CD4-positive, alpha-beta T cell treated with Interleukin-1 beta for 1 hour (primary cell): ENCODE measurements at regions not wholly inside any gene's neighbourhood (a gene's known extent, or its start where the extent isn't known, plus 50 kb on each side); places are given as distances from the start of the nearest gene placed in this dataset.

Source experiments
- DNase-seq, 2 donors: peaks; one replicate each; pipeline ENCODE4 v3.0.0-alpha.2; 2020 to 2022

DNA sequence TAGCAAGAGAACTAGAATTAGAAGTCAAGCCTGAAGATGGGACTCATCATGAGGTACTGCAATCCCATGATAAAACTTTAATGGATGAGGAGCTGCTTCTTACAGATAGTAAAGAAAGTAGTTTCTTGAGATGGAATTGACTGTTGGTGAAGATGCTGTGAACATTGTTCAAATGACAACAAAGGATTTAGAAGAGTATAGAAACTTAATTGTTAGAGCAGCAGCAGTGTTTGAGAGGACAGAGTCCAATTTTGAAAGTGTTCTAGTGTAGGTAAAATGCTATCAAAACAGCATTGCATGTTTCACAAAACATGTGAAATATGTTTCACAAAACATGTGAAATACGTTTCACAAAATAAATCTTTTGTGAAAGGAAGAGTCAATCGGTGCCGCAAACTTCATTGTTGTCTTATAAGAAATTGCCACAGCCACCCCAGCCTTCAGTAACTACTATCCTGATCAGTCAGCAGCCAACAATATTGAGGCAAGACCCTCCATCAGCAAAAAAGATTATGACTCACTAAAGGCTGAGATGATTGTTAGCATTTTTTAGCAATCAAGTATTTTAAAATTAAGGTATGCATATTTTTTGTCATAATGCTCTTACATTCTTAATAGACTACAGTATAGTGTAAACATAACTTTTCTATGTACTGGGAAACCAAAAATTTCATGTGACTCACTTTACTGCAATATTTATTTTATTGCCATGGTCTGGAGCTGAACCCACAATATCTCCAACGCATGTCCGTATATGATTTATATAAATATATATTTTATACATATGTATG, 173.4 kb upstream of the BMP4 start:
- no peak for DNase-seq

GRCh38 chr14:54132496-54132895, 175.9 kb upstream of the BMP4 start:
- no peak for DNase-seq

DNA sequence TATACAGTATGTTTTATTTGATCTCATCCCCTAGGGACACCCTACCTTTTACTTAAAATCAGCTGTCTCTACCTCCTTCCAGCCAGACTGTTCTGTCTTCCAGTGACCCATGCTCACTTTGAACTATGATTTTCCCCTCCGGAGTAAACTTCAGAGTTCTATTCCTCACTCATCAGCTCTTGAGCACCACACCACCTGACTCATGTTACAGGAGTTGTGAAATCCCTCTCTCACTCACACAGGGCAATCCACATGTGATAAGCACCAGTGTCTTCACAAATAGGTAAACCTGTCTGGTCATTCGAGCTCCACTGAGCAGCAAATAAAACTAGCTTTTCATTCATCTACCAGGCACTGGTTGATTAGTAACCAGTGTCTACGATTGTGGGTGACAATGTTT, 177.3 kb upstream of the BMP4 start:
- no peak for DNase-seq

- DNase-seq: no peak
Observed at GRCh38 chr14:54135804-54136280, 179.2 kb upstream of the BMP4 start.

DNA sequence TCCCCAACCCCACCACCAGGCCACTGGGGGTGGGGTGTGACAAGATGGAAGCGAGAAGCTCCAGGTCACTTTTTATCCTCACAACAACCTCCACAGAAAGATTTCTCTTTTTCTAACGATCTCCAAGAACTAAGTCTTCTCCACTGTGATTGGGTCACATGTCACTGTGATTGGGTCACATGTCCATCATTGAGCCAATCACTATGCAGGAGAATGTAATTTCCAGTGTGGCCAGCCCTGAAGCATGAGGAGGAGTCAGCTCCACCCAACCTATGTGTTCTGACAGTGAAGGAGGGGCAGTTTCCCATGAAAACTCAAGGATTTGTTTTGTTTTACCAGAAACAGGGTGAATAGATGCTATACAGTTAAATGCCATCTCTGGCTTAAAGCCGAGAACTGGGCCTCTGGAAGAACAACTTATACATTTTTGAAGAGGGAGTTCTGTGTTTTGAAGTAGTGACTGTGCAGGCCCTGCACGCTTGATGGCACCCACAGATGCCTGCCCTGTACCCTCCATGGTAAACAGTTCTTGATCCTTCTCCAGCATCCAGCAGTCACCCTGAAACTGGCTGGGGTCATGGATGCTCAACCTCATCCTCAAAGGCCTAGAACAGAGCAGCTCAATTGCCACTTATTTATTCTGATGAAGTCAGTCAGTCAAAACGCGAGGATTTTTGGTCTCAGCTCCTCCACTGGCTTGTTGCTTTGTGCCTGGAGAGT, 180.4 kb upstream of the BMP4 start:
- no peak for DNase-seq

- no peak for DNase-seq
Observed at GRCh38 chr14:54137614-54137961, 181.0 kb upstream of the BMP4 start.

DNA sequence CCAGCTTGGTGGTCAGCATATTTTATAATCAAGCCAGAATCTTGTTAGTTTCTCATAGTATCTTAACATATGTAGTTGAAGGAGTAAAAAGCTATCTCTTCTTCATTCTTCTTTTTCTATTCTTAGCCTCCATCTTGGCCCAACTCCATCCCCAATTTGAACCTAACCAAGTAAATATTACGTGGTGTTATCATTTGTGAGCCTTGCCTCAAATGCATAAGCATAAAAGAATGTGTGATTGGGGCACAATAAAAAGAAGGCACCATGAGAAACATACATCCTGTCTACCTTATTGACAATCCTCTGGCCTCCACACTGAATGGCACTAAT, 181.4 kb upstream of the BMP4 start:
- DNase-seq: no peak

- no peak for DNase-seq
Observed at GRCh38 chr14:54138354-54139038, 181.9 kb upstream of the BMP4 start.

DNA sequence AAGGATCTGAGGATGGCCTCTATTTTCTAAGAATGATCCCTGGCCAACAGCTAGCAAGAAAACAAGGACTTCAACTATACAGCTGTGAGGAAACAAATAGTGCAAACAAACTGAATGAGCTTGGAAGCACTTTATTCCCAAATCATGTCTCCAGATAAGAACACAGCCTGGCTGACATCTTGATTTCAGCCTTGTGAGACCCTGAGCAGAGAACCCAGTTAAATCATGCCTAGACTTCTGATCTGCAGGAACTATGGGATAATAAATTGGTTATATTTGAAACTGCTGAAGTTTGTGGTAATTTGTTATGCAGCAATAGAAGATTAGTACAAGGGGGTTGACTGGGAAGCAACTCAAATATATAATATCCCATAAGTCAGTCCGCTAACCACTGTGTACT, 183.9 kb upstream of the BMP4 start:
- DNase-seq: no peak

- no peak for DNase-seq
Observed at GRCh38 chr14:54146601-54147000, 190.0 kb upstream of the BMP4 start.

DNA sequence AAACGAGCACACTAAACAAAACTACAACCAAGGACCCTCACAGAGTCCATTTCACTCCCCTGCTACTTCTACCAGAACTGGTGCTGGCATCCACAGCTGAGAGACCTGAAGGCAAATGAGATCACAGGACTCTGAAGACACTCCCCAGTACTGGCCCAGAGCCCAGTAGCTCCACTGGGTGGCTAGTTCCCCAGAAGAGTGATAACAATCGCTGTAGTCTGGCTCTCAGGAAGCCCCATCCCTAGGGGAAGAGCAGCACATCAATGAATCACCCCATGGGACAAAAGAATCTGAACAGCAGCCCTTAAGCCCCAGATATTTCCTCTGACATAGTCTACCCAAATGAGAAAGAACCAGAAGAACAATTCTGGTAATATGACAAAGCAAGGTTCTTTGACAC, 190.7 kb upstream of the BMP4 start:
- DNase-seq: no peak

GRCh38 chr14:54147758-54148157, 191.1 kb upstream of the BMP4 start:
- no peak for DNase-seq

GRCh38 chr14:54148251-54148650, 191.6 kb upstream of the BMP4 start:
- DNase-seq: no peak

GRCh38 chr14:54152351-54152750, 195.7 kb upstream of the BMP4 start:
- no peak for DNase-seq

DNA sequence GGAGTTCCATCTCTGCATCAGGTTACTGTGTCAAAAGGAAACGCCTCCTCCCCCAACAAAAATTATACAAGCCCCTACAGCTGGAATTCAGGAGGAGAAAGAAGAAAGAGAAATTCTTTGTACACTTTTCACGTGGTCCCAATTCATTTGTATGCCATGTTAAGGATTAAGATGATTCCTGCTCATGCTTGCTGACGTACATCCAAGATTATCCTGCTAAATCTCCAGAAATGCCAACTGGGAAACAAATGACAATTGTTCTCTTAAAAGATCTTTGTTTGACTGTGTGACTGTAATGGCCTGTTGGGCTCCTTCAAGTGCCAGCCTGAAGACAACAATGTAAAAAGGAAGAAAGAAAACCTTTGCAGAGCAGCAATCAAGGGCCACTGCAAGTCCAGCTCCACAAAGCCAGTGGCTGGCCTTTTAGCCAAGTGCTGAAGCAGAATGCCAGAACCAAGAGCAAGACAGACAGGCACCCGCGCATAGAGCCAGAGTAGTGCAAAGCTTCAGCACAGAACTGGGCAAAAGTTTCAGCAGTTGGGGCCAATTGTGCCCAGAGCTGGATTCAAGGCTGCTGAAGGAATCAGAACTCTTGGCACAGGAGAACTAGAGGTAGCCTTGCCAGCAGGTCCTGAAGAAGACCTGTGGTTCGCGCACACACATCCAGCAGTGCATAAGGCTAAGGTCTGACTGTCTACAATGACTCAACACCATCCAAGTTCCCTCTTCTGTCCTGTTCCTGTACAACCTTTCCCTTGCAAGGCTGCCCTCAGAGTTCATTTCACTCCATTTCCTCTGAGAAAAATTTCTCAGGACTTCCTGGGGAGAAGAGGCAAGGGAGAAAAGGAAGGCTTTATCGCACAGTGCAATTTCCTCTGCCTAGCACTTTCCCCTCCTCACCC, 209.7 kb upstream of the BMP4 start:
- no peak for DNase-seq

GRCh38 chr14:54168489-54168888, 211.9 kb upstream of the BMP4 start:
- DNase-seq: no peak

DNA sequence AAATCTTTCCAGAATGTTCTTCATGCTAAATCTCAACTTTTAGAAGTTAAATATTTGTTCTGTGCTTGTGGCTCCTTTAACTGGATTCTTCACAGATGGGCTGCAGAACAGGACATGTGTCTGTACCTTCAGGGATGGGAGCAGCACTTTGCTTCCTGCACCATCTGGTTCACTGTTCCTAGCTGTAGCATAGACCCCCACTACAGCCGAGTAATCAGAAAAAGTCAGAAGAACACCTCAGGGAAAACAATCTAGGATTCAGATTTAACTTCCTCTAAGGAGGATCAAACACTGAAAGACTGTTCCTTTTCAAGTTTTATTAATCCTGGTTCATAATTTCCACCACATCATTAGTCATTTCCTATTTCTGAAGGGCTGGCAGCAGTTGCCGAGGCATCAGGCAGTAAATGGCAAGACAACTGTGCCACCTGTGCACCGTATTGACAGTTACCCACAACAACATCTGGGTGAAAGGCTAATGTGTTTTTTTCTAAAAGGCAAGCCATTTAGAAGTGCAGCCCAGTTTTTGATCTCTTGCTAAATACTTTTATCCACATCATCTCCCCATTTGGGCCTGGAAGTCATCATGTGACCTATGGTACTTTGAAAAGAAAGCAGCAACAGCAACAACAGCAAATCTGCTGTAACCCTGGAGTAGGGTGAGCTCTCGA, 212.8 kb upstream of the BMP4 start:
- DNase-seq: no peak

DNA sequence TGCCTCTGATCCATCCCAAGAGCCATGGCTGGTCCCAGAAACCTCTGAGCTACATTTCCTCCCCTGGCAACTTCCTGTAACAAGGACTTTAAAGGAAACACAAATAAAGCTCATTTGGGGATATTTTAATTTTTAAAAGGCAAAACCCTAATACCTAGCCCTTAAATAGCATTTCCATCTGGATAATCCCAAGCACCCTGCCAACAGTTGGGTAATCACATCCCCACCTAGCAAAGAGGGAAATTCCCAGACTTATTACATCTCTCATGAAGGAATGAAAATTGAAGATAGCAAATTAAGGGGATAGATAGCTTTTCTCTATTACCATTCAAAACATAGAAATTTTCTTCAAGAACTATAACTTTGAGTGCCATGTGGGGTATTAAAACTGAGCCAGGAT, 213.7 kb upstream of the BMP4 start:
- no peak for DNase-seq

GRCh38 chr14:54172114-54172513, 215.5 kb upstream of the BMP4 start:
- no peak for DNase-seq

DNA sequence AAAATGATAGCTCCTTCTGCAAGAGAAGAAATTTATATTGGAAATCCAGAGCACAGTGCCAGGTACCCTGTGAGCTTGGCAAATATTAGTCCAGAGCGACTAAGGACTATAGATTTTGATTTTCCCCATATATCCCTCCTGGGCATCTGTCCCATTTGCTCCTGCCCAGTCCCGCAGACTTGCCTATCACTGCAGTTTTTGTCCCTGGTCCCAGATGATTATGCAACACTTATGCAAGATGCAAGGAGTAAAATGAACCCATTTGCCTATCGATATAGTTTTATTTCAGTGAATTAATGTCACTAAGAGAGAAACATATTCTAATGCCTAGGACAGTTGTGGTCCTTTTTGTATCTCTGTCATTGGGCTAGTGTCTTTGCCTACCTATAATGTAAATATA, 215.9 kb upstream of the BMP4 start:
- DNase-seq: no peak

- DNase-seq: no peak
Observed at GRCh38 chr14:54173802-54174201, 217.2 kb upstream of the BMP4 start.

DNA sequence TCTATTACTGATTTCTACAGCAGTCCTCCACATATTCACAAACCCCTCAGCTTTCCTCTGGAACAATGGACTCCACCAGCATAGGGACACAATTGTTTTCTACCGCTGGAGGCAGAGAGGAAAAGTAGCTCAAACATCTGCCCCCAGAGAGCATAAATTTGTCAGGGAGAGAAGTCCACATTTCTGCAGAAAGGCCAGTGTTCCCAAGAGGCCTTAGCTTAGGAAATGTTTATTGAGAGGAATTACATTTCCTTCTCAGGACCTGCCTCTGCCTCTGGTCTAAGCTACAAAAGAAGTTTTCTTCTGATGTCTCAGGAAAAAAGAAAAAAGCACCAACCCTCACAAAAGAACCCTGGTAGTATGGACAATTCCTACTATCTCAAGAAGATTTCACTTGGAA, 217.8 kb upstream of the BMP4 start:
- DNase-seq: no peak
